GM20000 (cell line): ENCODE measurements at regions not wholly inside any gene's neighbourhood (a gene's known extent, or its start where the extent isn't known, plus 50 kb on each side); places are given as distances from the start of the nearest gene placed in this dataset.
"Not testable (repeated sequence)": the region's sequence is repeated elsewhere in the genome, so short reads cannot be mapped to it uniquely, and the experiment has no call there.

ENCODE experiments used
- DNase-seq: peaks from one replicate; pipeline ENCODE4 v3.0.0; 2012; ENCODE audit warnings: low spot score
- TF ChIP-seq, protein P1 (sequence below): IDR thresholded peaks from 2 replicates; pipeline ENCODE4 v1.5.1; 2012; ENCODE audit warnings: mild to moderate bottlenecking, control low read depth; ENCODE audit errors: extremely low read depth, missing control alignments

DNA sequence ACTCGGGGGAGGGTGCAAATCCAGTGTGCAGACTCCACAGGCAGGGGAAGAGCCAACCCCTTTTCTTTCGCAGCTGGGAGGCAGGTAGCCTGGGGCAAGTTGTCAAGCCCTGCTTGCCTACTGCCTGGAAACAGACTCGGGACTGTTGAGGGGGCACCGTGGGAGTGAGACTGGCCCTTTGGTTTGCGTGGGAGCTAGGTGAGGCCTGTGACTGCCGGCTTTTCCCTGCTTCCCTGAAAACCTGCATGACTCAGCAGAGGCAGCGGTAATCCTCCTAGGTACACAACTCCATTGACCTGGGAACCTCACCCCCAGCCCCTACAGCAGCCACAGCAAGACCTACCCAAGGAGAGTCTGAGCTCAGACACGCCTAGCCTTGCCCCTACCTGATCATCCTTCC lies 509.5 kb downstream of the DTWD2 start:
- no peak for DNase-seq

DNA sequence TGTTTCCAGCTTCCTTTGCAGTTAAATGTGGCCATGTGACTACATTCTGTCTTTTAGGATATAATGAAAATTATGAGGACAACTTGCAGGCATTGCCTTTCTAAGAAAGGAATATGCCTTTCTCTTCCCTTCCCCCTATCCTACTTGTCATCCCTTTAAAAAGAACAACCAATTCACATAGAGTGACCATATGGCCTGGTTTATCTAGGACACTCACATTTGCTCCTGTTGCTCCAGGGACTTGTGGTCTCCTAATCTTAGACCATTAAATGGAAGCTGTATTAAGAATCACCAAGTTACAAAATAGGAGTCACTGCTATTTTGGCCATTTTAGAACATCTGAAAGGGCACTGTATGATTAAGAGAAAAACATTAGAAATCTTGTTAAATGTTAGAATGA lies 520.3 kb downstream of the DTWD2 start:
- DNase-seq, result no peak
- TF ChIP-seq, protein P1, sequence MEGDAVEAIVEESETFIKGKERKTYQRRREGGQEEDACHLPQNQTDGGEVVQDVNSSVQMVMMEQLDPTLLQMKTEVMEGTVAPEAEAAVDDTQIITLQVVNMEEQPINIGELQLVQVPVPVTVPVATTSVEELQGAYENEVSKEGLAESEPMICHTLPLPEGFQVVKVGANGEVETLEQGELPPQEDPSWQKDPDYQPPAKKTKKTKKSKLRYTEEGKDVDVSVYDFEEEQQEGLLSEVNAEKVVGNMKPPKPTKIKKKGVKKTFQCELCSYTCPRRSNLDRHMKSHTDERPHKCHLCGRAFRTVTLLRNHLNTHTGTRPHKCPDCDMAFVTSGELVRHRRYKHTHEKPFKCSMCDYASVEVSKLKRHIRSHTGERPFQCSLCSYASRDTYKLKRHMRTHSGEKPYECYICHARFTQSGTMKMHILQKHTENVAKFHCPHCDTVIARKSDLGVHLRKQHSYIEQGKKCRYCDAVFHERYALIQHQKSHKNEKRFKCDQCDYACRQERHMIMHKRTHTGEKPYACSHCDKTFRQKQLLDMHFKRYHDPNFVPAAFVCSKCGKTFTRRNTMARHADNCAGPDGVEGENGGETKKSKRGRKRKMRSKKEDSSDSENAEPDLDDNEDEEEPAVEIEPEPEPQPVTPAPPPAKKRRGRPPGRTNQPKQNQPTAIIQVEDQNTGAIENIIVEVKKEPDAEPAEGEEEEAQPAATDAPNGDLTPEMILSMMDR, result no peak

More for the DNA sequence above, 509.5 kb downstream of the DTWD2 start:
- TF ChIP-seq, protein P1, result no peak

DNA sequence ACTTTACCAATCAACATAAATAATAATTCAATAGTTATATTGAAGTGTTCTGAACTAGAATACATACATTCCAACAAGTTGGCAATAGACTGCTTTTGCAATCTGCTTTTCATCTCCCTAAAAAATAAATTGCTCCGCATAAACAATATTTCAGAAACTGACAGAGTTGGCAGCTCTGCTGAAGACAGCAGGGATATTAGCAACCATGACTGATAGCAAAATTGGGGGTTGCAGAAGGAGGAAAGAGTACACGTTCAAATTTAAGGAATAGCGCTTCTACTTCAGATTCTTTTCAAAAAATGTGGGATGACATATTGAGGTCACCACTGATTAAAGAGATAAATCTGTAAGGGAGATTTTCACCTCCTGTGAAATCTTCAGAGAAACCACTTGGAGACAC lies 521.2 kb downstream of the DTWD2 start:
- TF ChIP-seq, protein P1, result no peak
- DNase-seq, result no peak

DNA sequence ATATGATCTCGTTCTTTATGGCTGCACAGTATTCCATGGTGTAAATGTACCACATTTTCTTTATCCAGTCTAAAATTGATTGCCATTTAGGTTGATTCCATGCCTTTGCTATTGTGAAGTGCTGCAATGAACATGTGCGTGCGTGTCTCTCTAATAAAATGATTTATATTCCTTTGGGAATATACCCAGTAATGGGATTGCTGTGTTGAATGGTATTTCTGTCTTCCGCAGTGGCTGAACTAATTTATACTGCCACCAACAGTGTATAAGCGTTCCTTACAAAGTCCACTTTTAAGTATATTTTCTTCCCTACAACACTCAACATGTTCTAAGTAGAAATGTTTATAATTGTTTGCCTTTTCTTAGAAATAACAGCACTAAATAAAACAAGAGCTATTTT lies 521.9 kb downstream of the DTWD2 start:
- TF ChIP-seq, protein P1, result no peak
- no peak for DNase-seq

DNA sequence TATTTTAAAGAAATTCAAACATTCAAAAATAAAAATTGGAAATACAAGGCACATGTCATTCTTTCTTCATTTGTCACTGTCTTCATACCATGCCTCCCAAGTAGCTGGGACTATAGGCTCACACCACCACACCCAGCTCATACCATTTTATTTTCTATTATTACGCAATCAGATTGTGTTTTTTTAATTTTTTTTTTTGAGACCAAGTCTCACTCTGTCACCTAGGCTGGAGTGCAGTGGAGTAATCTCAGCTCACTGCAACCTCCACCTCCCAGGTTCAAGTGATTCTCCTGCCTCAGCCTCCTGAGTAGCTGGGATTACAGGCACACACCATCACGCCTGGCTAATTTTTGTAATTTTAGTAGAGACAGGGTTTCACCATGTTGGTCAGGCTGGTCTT lies 526.1 kb downstream of the DTWD2 start:
- not testable (repeated sequence) for DNase-seq

DNA sequence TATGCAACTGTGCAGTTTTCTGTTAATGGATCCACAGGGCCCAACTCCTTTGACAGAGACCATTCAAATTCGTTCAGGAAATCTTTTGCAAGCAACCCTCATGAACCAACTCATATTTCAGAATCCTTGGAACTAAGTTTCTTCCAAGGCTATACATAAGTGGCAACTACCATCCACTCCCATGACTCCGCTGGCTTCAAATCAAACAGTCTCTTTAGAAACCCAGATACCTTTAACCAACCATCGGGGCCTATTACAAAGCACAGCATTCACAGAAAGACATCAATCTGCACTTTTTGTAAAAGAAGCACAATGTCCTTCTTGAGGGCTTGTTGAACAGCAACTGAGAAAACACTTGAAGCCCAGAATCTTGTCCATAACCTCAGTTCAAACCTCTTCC lies 526.9 kb downstream of the DTWD2 start:
- TF ChIP-seq, protein P1, result no peak
- no peak for DNase-seq

DNA sequence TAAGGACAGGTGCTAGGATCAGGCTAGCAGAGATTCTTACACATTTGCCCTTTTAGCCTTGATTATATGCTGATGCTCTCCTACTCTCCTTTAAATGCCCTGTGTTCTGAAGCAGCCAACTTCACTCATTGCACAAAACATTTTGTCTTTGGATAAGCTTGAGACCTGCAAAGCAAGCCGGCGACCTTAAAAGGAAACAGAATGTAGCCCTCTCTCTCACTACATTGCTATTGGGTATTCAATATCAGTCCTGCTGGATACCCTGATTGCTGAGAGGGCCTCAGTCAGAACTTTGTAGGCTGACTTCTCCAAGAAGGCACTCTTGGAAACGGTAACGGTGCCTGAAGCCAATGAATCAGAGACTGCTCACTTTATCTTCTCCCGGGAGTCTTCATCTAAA lies 528.9 kb downstream of the DTWD2 start:
- DNase-seq, result no peak
- TF ChIP-seq, protein P1, result no peak

DNA sequence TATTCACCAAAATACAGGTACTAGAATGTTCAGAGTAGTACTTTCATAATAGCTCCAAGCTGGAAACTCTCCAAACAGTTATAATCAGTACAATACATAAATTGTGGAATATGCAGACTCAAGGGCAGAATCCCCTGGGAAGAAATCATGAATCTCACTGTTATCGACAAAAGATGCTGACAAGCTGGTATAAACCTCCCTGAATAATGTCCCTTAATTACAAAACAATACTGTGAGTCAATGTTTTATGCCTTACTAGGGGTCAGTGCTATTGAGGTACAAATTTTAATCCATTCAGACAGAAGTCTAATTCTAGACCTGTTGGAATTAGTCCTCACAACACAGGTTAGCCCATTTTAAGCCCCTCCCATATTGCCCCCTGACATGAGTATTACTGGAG lies 532.3 kb downstream of the DTWD2 start:
- DNase-seq, result no peak
- TF ChIP-seq, protein P1, result no peak
